ENCODE measurements at regions not wholly inside any gene's neighbourhood (a gene's known extent, or its start where the extent isn't known, plus 50 kb on each side); places are given as distances from the start of the nearest gene placed in this dataset.

GRCh38 chr12:24605466-24605865 is 343.4 kb downstream of the BCAT1 start:
- no peak for DNase-seq (ENCODE audit: low read depth in 2 of 2)

DNA sequence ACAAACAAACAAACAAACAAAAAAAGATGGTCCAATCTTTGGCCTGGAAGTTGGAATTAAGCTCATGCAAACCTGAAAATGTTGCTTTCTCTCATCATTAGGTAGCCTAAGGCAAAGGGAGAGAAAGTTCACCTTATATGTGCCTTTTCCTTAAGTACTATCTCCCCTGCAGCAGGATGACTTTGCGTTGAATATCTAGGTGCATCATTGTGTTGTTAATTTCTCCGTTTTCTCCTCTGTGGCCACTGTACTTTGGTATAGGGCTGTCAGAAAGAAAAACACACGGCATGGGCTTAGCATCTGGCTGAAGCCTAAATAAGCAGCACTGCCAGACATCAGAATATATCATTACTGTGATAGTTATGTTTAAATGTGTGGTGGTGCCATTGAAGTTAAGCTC is 345.5 kb downstream of the BCAT1 start:
- no peak for DNase-seq (ENCODE audit: low read depth in 2 of 2)

- no peak for DNase-seq (ENCODE audit: low read depth in 2 of 2)
Observed at GRCh38 chr12:24600996-24601395, 347.9 kb downstream of the BCAT1 start.

DNA sequence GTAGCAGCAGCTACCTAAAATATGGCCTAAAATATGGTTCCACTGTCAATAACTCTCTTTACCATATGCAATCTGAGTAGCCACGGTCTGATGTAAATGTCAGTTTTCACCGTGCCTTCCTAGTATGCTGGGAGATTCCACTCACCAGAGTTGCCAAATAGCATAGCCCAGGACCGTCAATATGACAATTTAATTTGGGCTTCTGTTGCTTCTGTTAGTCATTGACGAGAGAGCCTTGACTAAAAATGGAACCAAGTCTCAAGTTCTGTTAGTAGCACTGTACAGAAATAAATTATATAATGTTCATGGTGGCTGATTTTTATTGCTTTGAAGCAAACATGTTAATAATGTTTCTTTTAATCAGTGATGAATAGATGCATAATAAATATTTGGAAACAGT is 348.4 kb downstream of the BCAT1 start:
- no peak for DNase-seq (ENCODE audit: low read depth in 2 of 2)

GRCh38 chr12:24599736-24600135 is 349.2 kb downstream of the BCAT1 start:
- no peak for DNase-seq (ENCODE audit: low read depth in 2 of 2)

GRCh38 chr12:24597580-24597979 is 351.3 kb downstream of the BCAT1 start:
- no peak for DNase-seq (ENCODE audit: low read depth in 2 of 2)

- DNase-seq (ENCODE audit: low read depth in 2 of 2), result no peak
Observed at GRCh38 chr12:24596768-24597388, 352.0 kb downstream of the BCAT1 start.

- no peak for DNase-seq (ENCODE audit: low read depth in 2 of 2)
Observed at GRCh38 chr12:24595652-24596235, 353.2 kb downstream of the BCAT1 start.

GRCh38 chr12:24591715-24592440 is 357.0 kb downstream of the BCAT1 start:
- DNase-seq (ENCODE audit: low read depth in 2 of 2), result no peak

- DNase-seq (ENCODE audit: low read depth in 2 of 2), result no peak
Observed at GRCh38 chr12:24591079-24591626, 357.7 kb downstream of the BCAT1 start.

- no peak for DNase-seq (ENCODE audit: low read depth in 2 of 2)
Observed at GRCh38 chr12:24586293-24586692, 362.6 kb downstream of the BCAT1 start.

DNA sequence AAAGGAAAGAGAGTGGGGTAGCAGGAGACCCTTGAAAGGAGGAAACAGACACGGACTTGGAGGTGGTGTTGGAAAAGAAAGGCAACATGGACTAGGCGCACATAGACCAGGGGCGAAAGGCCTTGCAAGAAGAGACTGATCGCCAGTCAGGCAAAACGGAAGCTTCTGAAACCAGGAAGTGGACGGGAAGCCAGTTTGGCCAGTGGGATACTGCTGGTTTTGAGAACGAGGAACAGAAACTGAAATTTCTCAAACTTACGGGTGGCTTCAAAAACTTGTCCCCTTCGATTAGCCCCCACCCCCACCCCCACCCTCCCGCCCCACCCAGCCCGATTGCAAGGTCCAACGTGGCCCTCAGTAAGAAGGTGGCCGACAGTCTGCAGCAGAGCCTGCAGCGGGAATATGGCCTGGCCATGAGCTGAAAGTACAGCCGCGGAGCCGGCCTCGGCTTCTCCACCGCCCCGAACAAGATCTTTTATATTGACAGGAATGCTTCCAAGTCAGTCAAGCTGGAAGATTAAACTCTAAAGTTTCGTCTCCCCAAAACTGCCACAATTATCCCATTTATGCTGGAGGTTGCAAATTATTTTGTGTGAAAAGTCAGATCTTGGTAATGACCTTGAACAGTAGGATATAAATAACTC is 364.7 kb downstream of the BCAT1 start:
- DNase-seq (ENCODE audit: low read depth in 2 of 2), result no peak

- DNase-seq (ENCODE audit: low read depth in 2 of 2), result no peak
Observed at GRCh38 chr12:24582954-24583601, 365.8 kb downstream of the BCAT1 start.

DNA sequence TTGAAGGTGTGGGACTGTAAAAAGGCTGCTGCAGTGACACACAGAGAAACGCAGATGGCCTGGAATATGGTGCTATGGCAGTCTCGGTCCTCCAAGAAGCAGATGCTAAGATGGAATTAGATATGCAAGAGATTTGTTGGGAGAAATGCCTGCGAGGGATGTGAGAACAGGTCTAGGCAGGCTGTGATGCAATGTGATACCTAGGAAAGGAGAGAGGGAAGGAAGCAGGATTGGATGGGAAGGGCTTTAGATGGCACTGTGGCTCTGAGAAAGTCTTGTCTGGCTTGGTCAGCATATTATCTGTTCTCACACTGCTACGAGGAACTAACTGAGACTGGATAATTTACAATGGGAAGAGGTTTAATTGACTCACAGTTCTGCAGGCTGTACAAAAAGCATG is 374.4 kb downstream of the BCAT1 start:
- DNase-seq (ENCODE audit: low read depth in 2 of 2), result no peak

DNA sequence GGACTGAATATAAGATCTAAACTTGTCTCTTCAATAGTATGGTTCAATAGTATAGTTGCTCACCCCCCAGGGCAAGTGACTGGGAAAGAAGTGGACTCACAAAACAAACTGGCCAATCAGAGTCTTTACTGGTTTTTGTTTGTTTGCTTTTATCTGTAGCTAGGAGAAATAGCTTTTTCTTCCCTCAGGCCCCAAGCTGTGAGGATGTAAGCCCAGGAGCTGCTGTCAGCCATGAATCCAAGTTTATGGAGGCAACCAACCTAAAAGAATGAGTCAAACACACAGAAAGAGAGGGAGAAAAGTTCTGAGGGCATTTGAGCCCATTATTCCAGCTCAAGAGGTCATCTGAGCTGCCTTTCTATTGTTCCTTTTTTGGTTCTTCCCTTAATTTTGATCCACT is 375.3 kb downstream of the BCAT1 start:
- DNase-seq (ENCODE audit: low read depth in 2 of 2), result no peak

DNA sequence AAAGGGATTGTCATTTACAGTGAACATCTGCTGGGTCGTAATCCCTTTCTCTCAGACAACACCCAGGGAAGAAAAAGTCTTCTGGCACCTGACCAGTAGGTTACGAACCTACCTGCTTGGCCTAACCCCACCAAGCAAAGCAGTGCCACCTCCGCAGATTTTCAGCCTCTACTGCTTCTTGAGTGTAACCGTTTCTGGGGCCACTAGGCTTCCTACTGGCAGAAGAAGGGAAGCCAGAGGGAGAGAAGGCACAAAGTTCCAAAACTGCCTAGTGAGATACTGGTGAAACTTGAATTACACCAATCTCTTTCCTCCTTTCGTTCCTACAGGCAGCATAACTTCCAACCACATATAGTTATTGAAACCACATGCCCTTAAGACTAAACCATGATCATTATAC is 383.6 kb downstream of the BCAT1 start:
- no peak for DNase-seq (ENCODE audit: low read depth in 2 of 2)

- DNase-seq (ENCODE audit: low read depth in 2 of 2), result no peak
Observed at GRCh38 chr12:24562771-24563431, 386.0 kb downstream of the BCAT1 start.

DNA sequence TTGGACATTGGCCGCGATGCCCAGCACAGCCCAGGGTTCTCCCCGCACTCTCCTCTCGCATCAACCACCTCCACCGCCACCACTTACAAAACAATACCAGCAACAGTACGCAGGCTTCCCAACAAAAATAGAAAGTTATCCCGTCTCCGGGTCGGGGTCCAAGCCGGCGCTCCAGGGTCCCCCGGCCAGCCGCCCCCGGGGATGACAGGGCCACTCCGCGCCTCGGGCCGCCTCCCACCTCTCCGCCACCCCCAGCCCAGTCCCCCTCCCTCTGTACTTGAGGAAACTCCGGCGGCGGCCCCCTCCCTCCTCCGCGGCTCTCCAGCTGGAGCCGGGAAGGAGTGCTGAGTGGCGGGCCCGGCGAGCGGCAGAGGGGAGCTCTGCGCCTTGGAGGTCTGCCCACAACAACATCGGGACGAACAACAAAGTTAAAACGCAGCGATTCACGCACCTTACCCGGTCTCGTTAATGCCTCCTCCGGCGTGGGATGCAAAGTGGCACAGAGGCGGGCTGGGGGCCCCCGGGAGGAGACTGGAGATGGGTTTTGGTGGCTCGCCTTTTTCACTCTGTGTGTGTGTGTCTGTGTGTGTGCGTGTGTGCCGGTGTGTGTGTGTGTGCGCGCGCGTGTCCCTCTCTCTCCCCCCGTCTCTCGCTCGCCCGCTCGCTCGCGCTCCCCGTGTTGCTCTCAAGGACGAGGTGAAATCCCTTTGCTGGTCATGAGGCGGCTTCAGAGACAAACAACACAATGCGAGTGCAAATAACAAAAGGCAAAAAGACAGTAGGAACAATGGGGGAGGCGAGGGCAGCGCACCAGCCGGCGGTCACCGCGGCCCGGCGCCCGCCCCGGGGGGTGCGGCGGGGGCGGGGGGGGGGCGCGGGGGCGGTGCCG is 386.8 kb downstream of the BCAT1 start:
- DNase-seq (ENCODE audit: low read depth in 2 of 2), result no peak

- DNase-seq (ENCODE audit: low read depth in 2 of 2), result no peak
Observed at GRCh38 chr12:24561411-24561871, 387.5 kb downstream of the BCAT1 start.

GRCh38 chr12:24560831-24561271 is 388.1 kb downstream of the BCAT1 start:
- DNase-seq (ENCODE audit: low read depth in 2 of 2), result no peak
